ENCODE measurements at regions not wholly inside any gene's neighbourhood (a gene's known extent, or its start where the extent isn't known, plus 50 kb on each side); places are given as distances from the start of the nearest gene placed in this dataset.

- no peak overlapping the region for H3K4me2 ChIP-seq
- no peak for FAIRE-seq
- H3K4me3 ChIP-seq, result no peak overlapping the region
- DNase-seq (ENCODE audit: low read depth in 1 of 2, low spot score in 1 of 2), result no peak
- WGBS (ENCODE audit: missing lambda C conversion rate), result 83% methylated on average over 5 of the region's 5 CpGs
- no peaks in the 10 kb centered on the region for H3K9me3 ChIP-seq
- H3K4me1 ChIP-seq, result peaks cover 12% of the 10 kb centered on the region
- CTCF ChIA-PET, result interaction anchor here (0.8 to 1.4 kb wide), 5 partner anchors 8 to 124 kb away, joined by 3 to 6 read pairs (median 3); no protein-coding TSS in a partner anchor
- POLR2A ChIA-PET, result no interaction called here
- no peak for ATAC-seq
- TF ChIP-seq HOXB13 (CRISPR knock-in tag; IDR thresholded peaks at IDR 0.05; ENCODE audit: low read depth) (no peak), RARB (CRISPR knock-in tag; IDR thresholded peaks at IDR 0.05) (no peak), RAD21 (conservative IDR thresholded peaks at IDR 0.05 in 1 of 2, IDR thresholded peaks at IDR 0.05 in 1 of 2) (no peak), ZC3H11A (IDR thresholded peaks at IDR 0.05) (no peak), CHD2 (IDR thresholded peaks at IDR 0.05; ENCODE audit: low read length, partially characterized antibody) (no peak), MAZ (IDR thresholded peaks at IDR 0.05; ENCODE audit: borderline replicate concordance, low read depth, low read length) (no peak), EHF (CRISPR knock-in tag; IDR thresholded peaks at IDR 0.05) (no peak), NFE2L2 (conservative IDR thresholded peaks at IDR 0.05; ENCODE audit: low read length) (no peak), JUNB (IDR thresholded peaks at IDR 0.05) (no peak), CTCF (IDR thresholded peaks at IDR 0.05) (no peak), ZSCAN20 (CRISPR knock-in tag; IDR thresholded peaks at IDR 0.05) (no peak), KDM1A (IDR thresholded peaks at IDR 0.05; ENCODE audit: low read depth) (no peak), CBX8 (IDR thresholded peaks at IDR 0.05) (no peak)
- 0 out of 6 replicates have a peak overlapping the region, but pooled peaks of 1 of the 2 experiments have one; percentile 6 for H3K27ac ChIP-seq
Measured at GRCh38 chr2:41993435-41993925, 54.3 kb upstream of the PKDCC start.

GRCh38 chr2:41994233-41994637 lies 53.6 kb upstream of the PKDCC start:
- Histone ChIP-seq H3K4me2 (no peak overlapping the region), H3K4me1 (peaks cover 12% of the 10 kb centered on the region), H3K4me3 (no peak overlapping the region), H3K27ac (0 out of 6 replicates have a peak overlapping the region, but pooled peaks of 1 of the 2 experiments have one; percentile 22), H3K9me3 (no peaks in the 10 kb centered on the region)
- ChIA-PET CTCF (interaction anchor here (0.8 to 1.4 kb wide), 4 partner anchors 9 to 125 kb away, joined by 3 to 6 read pairs (median 4); no protein-coding TSS in a partner anchor), POLR2A (no interaction called here)
- WGBS (ENCODE audit: missing lambda C conversion rate), result 86% methylated on average over 5 of the region's 5 CpGs
- FAIRE-seq (no peak), ATAC-seq (no peak), DNase-seq (ENCODE audit: low read depth in 1 of 2, low spot score in 1 of 2) (no peak)
- no peak for TF ChIP-seq ZC3H11A (IDR thresholded peaks at IDR 0.05)
- no peak for TF ChIP-seq MAFK (IDR thresholded peaks at IDR 0.05; ENCODE audit: partially characterized antibody)
- TF ChIP-seq RAD21 (conservative IDR thresholded peaks at IDR 0.05 in 1 of 2, IDR thresholded peaks at IDR 0.05 in 1 of 2), result no peak
- TF ChIP-seq BHLHE40 (IDR thresholded peaks at IDR 0.05; ENCODE audit: low read depth, low read length), result no peak
- TF ChIP-seq HOXA7 (CRISPR knock-in tag; IDR thresholded peaks at IDR 0.05), result no peak
- TF ChIP-seq CBX8 (IDR thresholded peaks at IDR 0.05), result no peak
- TF ChIP-seq KDM5A (IDR thresholded peaks at IDR 0.05), result no peak
- TF ChIP-seq BCL3 (IDR thresholded peaks at IDR 0.05), result no peak
- TF ChIP-seq HMGXB4 (CRISPR knock-in tag; IDR thresholded peaks at IDR 0.05; ENCODE audit: borderline replicate concordance), result no peak
- TF ChIP-seq HES2 (IDR thresholded peaks at IDR 0.05), result no peak
- TF ChIP-seq SREBF2 (IDR thresholded peaks at IDR 0.05), result no peak
- TF ChIP-seq ESRRA (IDR thresholded peaks at IDR 0.05; ENCODE audit: borderline replicate concordance, low read length), result no peak
- no peak for TF ChIP-seq EP300 (IDR thresholded peaks at IDR 0.05)
- TF ChIP-seq CTCF (IDR thresholded peaks at IDR 0.05), result no peak
- no peak for TF ChIP-seq JUN (IDR thresholded peaks at IDR 0.05)
- no peak for TF ChIP-seq POLR2A (IDR thresholded peaks at IDR 0.05; ENCODE audit: low read length)

Measured in A549 (cell line).